Liver (tissue), 3 donors: ENCODE measurements at regions not wholly inside any gene's neighbourhood (a gene's known extent, or its start where the extent isn't known, plus 50 kb on each side); places are given as distances from the start of the nearest gene placed in this dataset.

Experiments used
- EGR1 ChIP-seq, 2 donors: IDR thresholded peaks; 2 replicates each; pipeline ENCODE4 v1.6.1; 2016 to 2018; ENCODE audit warnings: antibody characterized with exemption in 2 of 2, low read depth in 2 of 2
- FOXA1 ChIP-seq: IDR thresholded peaks from 2 replicates; pipeline ENCODE4 v1.6.1; 2016; ENCODE audit warnings: antibody characterized with exemption
- GABPA ChIP-seq, 2 donors: IDR thresholded peaks in 1 of 2; conservative IDR thresholded peaks in 1 of 2; 2 replicates each; pipeline ENCODE4 v1.6.1; 2016; ENCODE audit warnings: antibody characterized with exemption in 2 of 2, mild to moderate bottlenecking in 1 of 2, moderate library complexity in 1 of 2
- HNF4G ChIP-seq: IDR thresholded peaks from 2 replicates; pipeline ENCODE4 v1.6.1; 2016; ENCODE audit warnings: antibody characterized with exemption
- RAD21 ChIP-seq, 2 donors: IDR thresholded peaks; 2 replicates each; pipeline ENCODE4 v1.6.1; 2016; ENCODE audit warnings: antibody characterized with exemption in 2 of 2, mild to moderate bottlenecking in 2 of 2
- SP1 ChIP-seq: IDR thresholded peaks from 2 replicates; pipeline ENCODE4 v1.6.1; 2018; ENCODE audit warnings: antibody characterized with exemption, mild to moderate bottlenecking
- TAF1 ChIP-seq: conservative IDR thresholded peaks from 2 replicates; pipeline ENCODE4 v1.6.1; 2016; ENCODE audit warnings: antibody characterized with exemption, mild to moderate bottlenecking
- YY1 ChIP-seq: IDR thresholded peaks from 2 replicates; pipeline ENCODE4 v1.6.1; 2016; ENCODE audit warnings: antibody characterized with exemption, mild to moderate bottlenecking
- TF ChIP-seq, protein P1 (sequence below): fragments of 150-350 bp; IDR thresholded peaks from 2 replicates; pipeline ENCODE4 v1.5.1; 2017; ENCODE audit warnings: improper control_type of control experiment, low read depth, low read length; ENCODE audit not compliant: missing input control
- TF ChIP-seq, protein P2 (sequence below): IDR thresholded peaks from 2 replicates; pipeline ENCODE4 v1.6.1; 2016; ENCODE audit warnings: antibody characterized with exemption, mild to moderate bottlenecking
- TF ChIP-seq, protein P3 (sequence below): IDR thresholded peaks from 2 replicates; pipeline ENCODE4 v1.6.1; 2016; ENCODE audit warnings: antibody characterized with exemption
- TF ChIP-seq, protein P4 (sequence below): IDR thresholded peaks from 2 replicates; pipeline ENCODE4 v1.6.1; 2016; ENCODE audit warnings: antibody characterized with exemption
- donor health status: healthy.
- donor health status: healthy.

DNA sequence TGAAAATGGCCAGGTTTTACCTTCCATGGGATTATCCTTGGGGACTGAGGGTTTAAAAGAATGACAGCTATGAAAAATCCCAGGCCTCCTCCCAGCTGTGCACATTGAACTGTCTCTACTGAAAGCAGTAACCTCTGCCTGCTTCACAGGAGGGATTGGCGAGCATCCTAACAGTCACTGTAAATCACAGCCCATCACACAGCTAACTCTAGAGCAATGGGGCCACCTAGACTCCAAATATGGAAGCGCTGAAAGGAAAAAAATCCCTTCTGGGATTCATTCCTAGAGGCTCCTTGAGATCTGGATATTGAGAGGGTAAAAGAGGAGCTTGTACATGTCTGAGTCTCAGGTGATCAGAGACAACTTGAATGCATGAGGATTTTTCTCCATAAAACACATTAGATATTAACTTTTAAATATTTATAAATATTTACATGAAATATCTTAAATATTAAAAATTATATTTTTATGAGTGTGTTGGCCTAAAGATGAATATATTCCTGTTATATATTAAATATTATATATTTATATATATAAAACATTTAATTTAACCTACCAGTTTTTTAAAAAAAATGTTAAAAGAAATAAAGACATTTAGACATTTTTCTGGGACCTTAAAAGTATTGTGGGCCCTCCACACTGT lies 133.8 kb upstream of the SLC24A2 start:
- TF ChIP-seq, protein P1, sequence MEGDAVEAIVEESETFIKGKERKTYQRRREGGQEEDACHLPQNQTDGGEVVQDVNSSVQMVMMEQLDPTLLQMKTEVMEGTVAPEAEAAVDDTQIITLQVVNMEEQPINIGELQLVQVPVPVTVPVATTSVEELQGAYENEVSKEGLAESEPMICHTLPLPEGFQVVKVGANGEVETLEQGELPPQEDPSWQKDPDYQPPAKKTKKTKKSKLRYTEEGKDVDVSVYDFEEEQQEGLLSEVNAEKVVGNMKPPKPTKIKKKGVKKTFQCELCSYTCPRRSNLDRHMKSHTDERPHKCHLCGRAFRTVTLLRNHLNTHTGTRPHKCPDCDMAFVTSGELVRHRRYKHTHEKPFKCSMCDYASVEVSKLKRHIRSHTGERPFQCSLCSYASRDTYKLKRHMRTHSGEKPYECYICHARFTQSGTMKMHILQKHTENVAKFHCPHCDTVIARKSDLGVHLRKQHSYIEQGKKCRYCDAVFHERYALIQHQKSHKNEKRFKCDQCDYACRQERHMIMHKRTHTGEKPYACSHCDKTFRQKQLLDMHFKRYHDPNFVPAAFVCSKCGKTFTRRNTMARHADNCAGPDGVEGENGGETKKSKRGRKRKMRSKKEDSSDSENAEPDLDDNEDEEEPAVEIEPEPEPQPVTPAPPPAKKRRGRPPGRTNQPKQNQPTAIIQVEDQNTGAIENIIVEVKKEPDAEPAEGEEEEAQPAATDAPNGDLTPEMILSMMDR: peak; percentile 23
- TF ChIP-seq, protein P2, sequence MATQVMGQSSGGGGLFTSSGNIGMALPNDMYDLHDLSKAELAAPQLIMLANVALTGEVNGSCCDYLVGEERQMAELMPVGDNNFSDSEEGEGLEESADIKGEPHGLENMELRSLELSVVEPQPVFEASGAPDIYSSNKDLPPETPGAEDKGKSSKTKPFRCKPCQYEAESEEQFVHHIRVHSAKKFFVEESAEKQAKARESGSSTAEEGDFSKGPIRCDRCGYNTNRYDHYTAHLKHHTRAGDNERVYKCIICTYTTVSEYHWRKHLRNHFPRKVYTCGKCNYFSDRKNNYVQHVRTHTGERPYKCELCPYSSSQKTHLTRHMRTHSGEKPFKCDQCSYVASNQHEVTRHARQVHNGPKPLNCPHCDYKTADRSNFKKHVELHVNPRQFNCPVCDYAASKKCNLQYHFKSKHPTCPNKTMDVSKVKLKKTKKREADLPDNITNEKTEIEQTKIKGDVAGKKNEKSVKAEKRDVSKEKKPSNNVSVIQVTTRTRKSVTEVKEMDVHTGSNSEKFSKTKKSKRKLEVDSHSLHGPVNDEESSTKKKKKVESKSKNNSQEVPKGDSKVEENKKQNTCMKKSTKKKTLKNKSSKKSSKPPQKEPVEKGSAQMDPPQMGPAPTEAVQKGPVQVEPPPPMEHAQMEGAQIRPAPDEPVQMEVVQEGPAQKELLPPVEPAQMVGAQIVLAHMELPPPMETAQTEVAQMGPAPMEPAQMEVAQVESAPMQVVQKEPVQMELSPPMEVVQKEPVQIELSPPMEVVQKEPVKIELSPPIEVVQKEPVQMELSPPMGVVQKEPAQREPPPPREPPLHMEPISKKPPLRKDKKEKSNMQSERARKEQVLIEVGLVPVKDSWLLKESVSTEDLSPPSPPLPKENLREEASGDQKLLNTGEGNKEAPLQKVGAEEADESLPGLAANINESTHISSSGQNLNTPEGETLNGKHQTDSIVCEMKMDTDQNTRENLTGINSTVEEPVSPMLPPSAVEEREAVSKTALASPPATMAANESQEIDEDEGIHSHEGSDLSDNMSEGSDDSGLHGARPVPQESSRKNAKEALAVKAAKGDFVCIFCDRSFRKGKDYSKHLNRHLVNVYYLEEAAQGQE: no peak
- TF ChIP-seq TAF1: no peak
- TF ChIP-seq EGR1 (IDR thresholded peaks at IDR 0.05; ENCODE audit: low read depth in 2 of 2): no peak
- TF ChIP-seq, protein P3, sequence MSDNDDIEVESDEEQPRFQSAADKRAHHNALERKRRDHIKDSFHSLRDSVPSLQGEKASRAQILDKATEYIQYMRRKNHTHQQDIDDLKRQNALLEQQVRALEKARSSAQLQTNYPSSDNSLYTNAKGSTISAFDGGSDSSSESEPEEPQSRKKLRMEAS: no peak
- TF ChIP-seq RAD21 (IDR thresholded peaks at IDR 0.05): peak; percentile 36 to 59
- TF ChIP-seq YY1: no peak
- no peak for TF ChIP-seq SP1
- no peak for TF ChIP-seq FOXA1
- TF ChIP-seq, protein P4, sequence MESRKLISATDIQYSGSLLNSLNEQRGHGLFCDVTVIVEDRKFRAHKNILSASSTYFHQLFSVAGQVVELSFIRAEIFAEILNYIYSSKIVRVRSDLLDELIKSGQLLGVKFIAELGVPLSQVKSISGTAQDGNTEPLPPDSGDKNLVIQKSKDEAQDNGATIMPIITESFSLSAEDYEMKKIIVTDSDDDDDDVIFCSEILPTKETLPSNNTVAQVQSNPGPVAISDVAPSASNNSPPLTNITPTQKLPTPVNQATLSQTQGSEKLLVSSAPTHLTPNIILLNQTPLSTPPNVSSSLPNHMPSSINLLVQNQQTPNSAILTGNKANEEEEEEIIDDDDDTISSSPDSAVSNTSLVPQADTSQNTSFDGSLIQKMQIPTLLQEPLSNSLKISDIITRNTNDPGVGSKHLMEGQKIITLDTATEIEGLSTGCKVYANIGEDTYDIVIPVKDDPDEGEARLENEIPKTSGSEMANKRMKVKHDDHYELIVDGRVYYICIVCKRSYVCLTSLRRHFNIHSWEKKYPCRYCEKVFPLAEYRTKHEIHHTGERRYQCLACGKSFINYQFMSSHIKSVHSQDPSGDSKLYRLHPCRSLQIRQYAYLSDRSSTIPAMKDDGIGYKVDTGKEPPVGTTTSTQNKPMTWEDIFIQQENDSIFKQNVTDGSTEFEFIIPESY: no peak
- TF ChIP-seq HNF4G: no peak
- no peak for TF ChIP-seq GABPA (IDR thresholded peaks at IDR 0.05 in 1 of 2, conservative IDR thresholded peaks at IDR 0.05 in 1 of 2)
